ENCODE measurements at regions not wholly inside any gene's neighbourhood (a gene's known extent, or its start where the extent isn't known, plus 50 kb on each side); places are given as distances from the start of the nearest gene placed in this dataset.
A peak's percentile ranks its signal among the peaks of the same experiment; 100 is the strongest.

DNA sequence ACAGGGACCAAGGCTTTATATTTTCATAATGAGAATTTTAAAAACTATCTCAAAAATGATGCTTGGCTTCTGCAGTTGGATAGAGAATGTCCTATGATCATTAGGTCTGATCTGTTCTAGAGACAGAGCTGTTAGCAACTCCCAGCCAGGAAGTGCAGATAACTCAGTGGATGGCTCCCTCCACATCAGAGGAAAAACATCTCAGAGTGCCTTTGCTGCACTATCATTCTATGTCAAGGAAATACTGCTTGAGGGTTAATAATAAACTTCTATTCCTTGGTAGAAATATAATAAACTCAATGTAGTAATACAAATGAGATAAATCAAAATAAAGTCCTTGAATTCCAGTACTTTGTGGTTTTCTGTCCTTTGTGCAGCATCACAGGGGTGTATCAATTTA lies 78.0 kb upstream of the BET1 start:
- Mint-ChIP-seq H3K36me3 (ENCODE audit: low read depth) (no peaks in the 10 kb centered on the region), H3K4me3 (ENCODE audit: low read depth) (no peak overlapping the region), H3K27me3 (ENCODE audit: low read depth) (peaks cover 24% of the 10 kb centered on the region), H3K27ac (no peak overlapping the region), H3K9me3 (no peaks in the 10 kb centered on the region), H3K4me1 (ENCODE audit: low read depth) (no peaks in the 10 kb centered on the region)
- no peak for DNase-seq (ENCODE audit: low spot score)
- intact Hi-C loops (cut with micrococcal nuclease) = loop anchor here (10.0 kb wide), 2 partner anchors 313 to 837 kb away; partner anchors contain the start of gene COL1A2

DNA sequence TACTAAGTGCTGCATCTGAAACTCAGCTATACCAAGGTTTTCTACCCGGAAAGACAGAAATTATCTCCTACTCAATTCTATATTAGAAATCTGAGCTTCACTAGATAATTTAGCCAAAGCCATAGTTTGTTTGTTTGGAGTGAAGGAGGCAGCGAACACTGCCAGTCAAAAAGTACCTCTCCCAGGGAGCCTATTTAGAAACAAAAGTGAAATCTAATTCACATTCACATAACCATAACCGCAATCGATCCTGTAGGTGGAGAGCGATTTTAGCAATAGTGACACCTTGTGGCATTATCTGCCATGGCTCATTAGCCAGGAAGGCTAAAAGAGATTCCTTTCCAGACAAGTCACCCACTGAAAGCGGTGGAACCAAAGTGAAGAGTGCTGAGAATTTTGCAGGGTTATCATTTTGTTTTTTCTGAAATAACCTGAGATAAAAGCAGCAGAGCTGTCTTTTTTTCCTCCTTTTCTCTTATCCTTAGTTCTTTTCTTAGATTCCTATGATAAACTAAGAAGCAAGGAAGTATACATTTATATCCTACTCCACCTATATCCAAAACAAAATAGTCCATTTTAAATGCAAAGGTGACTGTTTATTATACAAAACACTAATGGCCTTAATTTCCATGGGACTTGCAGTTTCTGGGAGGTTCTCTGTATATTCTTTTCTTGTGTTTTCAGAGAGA lies 83.7 kb upstream of the BET1 start:
- H3K27ac Mint-ChIP-seq = no peak overlapping the region
- intact Hi-C loops (cut with micrococcal nuclease) = loop anchor here (2.0 to 10.0 kb wide), 4 partner anchors 86 to 843 kb away; partner anchors contain the start of genes BET1 and COL1A2
- peaks cover 6% of the 10 kb centered on the region for H3K4me1 Mint-ChIP-seq (ENCODE audit: low read depth)
- no peaks in the 10 kb centered on the region for H3K9me3 Mint-ChIP-seq
- peak overlapping the region; percentile 37 for H3K4me3 Mint-ChIP-seq (ENCODE audit: low read depth)
- peak; percentile 34 for DNase-seq (ENCODE audit: low spot score)
- H3K36me3 Mint-ChIP-seq (ENCODE audit: low read depth) = no peaks in the 10 kb centered on the region
- H3K27me3 Mint-ChIP-seq (ENCODE audit: low read depth) = peaks cover 41% of the 10 kb centered on the region

DNA sequence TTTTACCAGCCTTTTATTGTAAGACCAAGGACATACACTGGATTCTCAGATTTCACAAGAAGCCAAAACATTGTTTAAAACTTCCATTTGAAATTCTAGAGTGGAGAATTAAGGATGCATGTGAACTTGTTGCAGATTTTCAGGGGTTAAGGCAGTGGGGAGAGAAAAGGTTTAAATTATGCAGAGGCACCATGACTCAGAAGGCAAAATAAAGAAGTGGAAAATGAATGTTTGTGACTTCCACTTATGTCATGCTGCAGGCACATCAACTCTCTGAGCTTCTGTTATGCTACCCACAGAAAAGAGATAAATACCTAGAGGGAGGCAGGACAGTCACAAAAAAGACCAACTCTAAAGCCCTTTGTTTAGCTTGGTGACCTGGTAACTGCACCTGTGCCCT lies 84.4 kb upstream of the BET1 start:
- Mint-ChIP-seq H3K4me1 (ENCODE audit: low read depth) (peaks cover 6% of the 10 kb centered on the region), H3K4me3 (ENCODE audit: low read depth) (no peak overlapping the region), H3K36me3 (ENCODE audit: low read depth) (no peaks in the 10 kb centered on the region), H3K27ac (no peak overlapping the region), H3K27me3 (ENCODE audit: low read depth) (peaks cover 40% of the 10 kb centered on the region), H3K9me3 (no peaks in the 10 kb centered on the region)
- intact Hi-C loops (cut with micrococcal nuclease) = loop anchor here (5.0 to 10.0 kb wide), 3 partner anchors 86 to 844 kb away; partner anchors contain the start of genes BET1 and COL1A2
- DNase-seq (ENCODE audit: low spot score) = no peak

DNA sequence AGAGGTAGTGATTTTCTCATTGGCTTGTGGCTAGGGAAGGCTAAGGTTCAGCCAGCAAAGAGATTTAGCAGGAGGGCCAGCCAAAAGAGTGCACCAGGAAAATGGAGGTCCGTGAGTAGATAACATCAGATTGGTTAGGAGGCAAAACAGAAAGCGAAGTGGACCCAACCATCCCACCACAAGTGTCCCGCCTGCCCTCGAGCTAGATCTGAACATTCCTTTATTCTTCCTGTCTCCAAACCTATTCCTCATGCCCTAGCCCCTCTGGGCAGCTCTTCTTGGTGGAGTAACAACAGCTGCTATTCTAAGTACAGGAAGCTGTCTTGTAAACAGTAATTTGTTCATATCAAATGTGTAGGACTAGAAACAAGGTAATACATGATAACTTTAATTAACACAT lies 85.7 kb upstream of the BET1 start:
- intact Hi-C loops (cut with micrococcal nuclease) = loop anchor here (5.0 to 10.0 kb wide), 3 partner anchors 88 to 845 kb away; partner anchors contain the start of genes BET1 and COL1A2
- Mint-ChIP-seq H3K4me1 (ENCODE audit: low read depth) (peaks cover 6% of the 10 kb centered on the region), H3K27ac (no peak overlapping the region), H3K36me3 (ENCODE audit: low read depth) (no peaks in the 10 kb centered on the region), H3K27me3 (ENCODE audit: low read depth) (peaks cover 34% of the 10 kb centered on the region), H3K4me3 (ENCODE audit: low read depth) (no peak overlapping the region), H3K9me3 (no peaks in the 10 kb centered on the region)
- no peak for DNase-seq (ENCODE audit: low spot score)

DNA sequence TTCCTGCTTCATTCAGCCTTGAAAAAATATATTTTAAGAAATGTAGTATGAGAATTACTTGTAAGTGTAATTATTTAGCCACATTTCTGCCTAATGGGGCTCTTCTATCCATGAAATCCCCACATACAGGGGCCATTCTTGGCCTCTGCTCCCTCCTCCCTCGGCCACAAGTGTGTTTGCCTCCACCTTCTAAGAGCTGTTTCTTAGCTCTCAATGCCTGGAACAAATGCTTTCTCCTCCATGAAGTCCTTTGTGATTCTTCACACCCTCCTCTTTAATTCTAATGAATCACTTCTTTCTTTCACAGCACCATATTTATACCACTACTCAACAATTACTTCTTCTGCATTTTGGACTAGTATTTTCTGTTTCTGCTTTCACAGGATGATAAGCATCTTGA lies 88.8 kb upstream of the BET1 start:
- peaks cover 26% of the 10 kb centered on the region for H3K27me3 Mint-ChIP-seq (ENCODE audit: low read depth)
- no peaks in the 10 kb centered on the region for H3K36me3 Mint-ChIP-seq (ENCODE audit: low read depth)
- H3K27ac Mint-ChIP-seq = no peak overlapping the region
- no peak for DNase-seq (ENCODE audit: low spot score)
- H3K9me3 Mint-ChIP-seq = no peaks in the 10 kb centered on the region
- intact Hi-C loops (cut with micrococcal nuclease) = no loop called here
- no peak overlapping the region for H3K4me3 Mint-ChIP-seq (ENCODE audit: low read depth)
- no peaks in the 10 kb centered on the region for H3K4me1 Mint-ChIP-seq (ENCODE audit: low read depth)

DNA sequence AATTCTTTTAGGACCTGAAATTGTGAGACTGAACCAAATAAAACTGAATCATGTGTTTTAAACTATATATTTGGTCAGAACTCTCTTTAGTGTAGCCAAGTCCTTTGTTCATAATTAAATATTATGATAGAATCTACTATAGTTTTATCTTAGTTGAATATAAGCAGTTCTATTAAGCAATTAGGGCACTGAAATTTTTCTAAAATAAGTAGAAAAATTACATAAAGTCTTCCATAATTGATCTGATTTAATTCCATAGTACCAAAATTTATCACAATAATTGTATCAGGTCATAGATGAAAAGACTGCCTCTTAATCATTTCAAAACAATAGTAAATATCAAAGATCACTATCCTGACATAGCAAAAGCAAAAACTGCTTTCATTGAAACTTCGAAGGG lies 90.1 kb upstream of the BET1 start:
- H3K27ac Mint-ChIP-seq = no peak overlapping the region
- H3K4me3 Mint-ChIP-seq (ENCODE audit: low read depth) = no peak overlapping the region
- H3K36me3 Mint-ChIP-seq (ENCODE audit: low read depth) = no peaks in the 10 kb centered on the region
- intact Hi-C loops (cut with micrococcal nuclease) = no loop called here
- H3K27me3 Mint-ChIP-seq (ENCODE audit: low read depth) = peaks cover 20% of the 10 kb centered on the region
- H3K9me3 Mint-ChIP-seq = no peaks in the 10 kb centered on the region
- DNase-seq (ENCODE audit: low spot score) = no peak
- no peaks in the 10 kb centered on the region for H3K4me1 Mint-ChIP-seq (ENCODE audit: low read depth)

DNA sequence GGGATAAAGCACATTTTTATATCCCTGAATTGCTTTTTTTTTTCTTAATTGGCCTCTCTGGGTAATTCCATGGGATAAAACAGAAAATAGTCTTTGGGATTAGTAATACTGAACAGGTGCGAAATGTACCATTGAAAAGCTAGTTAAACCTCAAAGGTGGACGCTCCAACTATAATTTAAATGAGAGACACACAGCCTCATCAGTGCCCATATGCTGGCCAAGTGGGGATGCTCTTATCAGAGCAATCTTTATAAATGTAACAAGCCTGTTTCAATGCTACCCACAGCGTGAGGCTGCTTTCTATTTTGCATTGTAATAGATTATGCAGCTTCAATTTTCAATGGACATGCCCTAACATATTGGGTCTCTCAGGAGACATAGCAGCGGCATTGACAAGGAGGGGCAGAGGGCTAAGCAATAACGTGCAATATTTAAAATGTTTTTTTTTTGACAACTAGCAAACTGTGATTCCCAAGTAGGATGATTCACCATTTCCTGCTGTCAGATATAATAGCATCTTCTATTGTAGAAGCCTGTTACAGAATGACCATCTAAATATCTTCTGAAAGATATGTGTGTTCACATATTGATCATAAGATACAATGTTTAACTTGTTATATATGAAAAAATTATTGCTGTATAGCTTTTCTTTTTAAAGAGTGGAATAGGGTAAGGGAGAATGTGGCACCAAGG lies 91.3 kb upstream of the BET1 start:
- DNase-seq (ENCODE audit: low spot score) = no peak
- Mint-ChIP-seq H3K36me3 (ENCODE audit: low read depth) (no peaks in the 10 kb centered on the region), H3K27ac (no peak overlapping the region), H3K27me3 (ENCODE audit: low read depth) (peaks cover 15% of the 10 kb centered on the region), H3K9me3 (no peaks in the 10 kb centered on the region), H3K4me1 (ENCODE audit: low read depth) (no peaks in the 10 kb centered on the region), H3K4me3 (ENCODE audit: low read depth) (no peak overlapping the region)
- intact Hi-C loops (cut with micrococcal nuclease) = no loop called here

DNA sequence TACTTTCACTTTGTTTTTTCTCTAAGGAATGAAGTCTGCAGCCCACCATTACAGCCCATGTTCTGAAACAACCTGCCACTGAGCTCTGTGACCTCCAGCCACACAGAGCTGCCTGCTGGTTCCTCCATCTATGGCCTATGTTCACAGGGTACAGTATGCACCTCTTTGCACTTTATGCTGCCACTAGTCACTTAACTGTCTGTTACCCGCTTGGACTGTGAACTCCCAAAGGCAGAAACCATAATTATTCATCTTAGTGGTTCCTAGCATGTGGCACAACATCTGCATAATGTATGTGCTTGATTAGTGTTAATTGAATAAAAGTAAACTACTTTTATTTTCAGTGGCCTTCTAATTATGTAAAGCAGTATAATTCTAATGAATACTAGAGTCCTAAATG lies 95.5 kb upstream of the BET1 start:
- H3K27ac Mint-ChIP-seq = no peak overlapping the region

DNA sequence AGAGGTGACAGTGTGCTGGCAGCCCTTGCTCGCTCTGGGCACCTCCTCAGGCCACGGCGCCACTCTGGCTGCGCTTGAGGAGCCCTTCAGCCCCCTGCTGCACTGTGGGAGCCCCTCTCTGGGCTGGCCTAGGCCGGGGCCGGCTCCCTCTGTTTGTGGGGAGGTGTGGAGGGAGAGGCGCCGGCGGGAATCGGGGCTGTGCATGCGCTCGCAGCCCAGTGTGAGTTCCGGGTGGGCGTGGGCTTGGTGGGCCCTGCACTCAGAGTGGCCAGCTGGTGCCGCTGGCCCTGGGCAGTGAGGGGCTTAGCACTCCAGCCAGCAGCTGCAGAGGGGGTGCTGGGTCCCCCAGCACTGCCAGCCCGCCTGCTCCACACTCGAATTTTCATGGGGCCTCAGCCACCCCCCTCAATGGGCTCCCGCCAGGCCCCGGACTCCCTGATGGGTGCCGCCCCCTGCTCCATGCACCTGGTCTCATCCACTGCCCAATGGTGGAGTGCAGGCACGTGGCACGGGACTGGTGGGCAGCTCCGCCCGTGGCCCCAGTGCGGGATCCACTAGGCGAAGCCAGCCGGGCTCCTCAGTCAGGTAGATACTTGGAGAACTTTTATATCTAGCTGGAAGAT lies 96.7 kb upstream of the BET1 start:
- intact Hi-C loops (cut with micrococcal nuclease) = no loop called here
- Mint-ChIP-seq H3K27ac (no peak overlapping the region), H3K36me3 (ENCODE audit: low read depth) (no peaks in the 10 kb centered on the region), H3K27me3 (ENCODE audit: low read depth) (no peaks in the 10 kb centered on the region), H3K9me3 (no peaks in the 10 kb centered on the region), H3K4me1 (ENCODE audit: low read depth) (no peaks in the 10 kb centered on the region), H3K4me3 (ENCODE audit: low read depth) (no peak overlapping the region)
- DNase-seq (ENCODE audit: low spot score) = no peak

More for the DNA sequence above, 95.5 kb upstream of the BET1 start:
- no peaks in the 10 kb centered on the region for H3K4me1 Mint-ChIP-seq (ENCODE audit: low read depth)
- H3K4me3 Mint-ChIP-seq (ENCODE audit: low read depth) = no peak overlapping the region
- H3K9me3 Mint-ChIP-seq = no peaks in the 10 kb centered on the region
- no peaks in the 10 kb centered on the region for H3K36me3 Mint-ChIP-seq (ENCODE audit: low read depth)
- no peak for DNase-seq (ENCODE audit: low spot score)
- intact Hi-C loops (cut with micrococcal nuclease) = no loop called here
- no peaks in the 10 kb centered on the region for H3K27me3 Mint-ChIP-seq (ENCODE audit: low read depth)

DNA sequence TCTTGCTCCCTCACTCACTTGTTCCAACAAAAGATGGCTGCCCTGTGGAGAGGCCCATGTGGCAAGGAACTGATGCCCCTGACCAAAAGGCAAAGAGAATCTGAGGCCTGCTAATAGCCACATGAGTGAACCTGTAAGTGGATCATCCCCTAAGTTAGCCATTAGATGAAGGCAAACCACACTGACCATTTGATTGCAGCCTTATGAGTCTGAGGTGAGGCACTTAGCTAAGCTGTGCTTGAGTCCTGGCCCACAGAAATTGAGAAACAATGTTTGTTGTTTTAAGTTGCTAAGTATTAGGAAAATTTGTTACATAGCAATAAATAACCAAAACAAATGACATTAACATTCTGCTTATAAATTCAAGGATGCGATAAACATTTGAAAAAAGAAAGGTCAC lies 100.1 kb upstream of the BET1 start:
- H3K27me3 Mint-ChIP-seq (ENCODE audit: low read depth) = no peaks in the 10 kb centered on the region
- no peaks in the 10 kb centered on the region for H3K36me3 Mint-ChIP-seq (ENCODE audit: low read depth)
- no peak for DNase-seq (ENCODE audit: low spot score)
- no peaks in the 10 kb centered on the region for H3K9me3 Mint-ChIP-seq
- no peak overlapping the region for H3K27ac Mint-ChIP-seq
- intact Hi-C loops (cut with micrococcal nuclease) = no loop called here
- no peak overlapping the region for H3K4me3 Mint-ChIP-seq (ENCODE audit: low read depth)
- no peaks in the 10 kb centered on the region for H3K4me1 Mint-ChIP-seq (ENCODE audit: low read depth)

DNA sequence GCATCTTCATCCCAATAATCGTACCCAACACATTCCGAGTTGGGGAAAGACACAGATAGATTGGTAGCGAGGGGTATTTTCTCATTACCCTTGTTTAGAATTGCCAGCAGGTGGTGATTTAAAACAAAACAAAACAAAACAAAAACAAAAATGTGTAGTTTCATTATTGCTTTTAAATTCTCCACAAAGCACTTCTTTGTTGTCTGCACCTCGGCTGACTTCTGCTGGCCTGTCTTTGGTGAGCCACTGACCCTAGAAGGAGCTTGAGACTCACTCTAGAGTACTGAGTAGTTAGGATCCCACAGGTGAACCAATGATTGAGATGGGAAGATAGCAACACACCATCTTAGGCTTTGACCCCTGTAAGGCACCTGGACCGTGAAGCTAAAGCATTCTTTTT lies 105.4 kb upstream of the BET1 start:
- Mint-ChIP-seq H3K4me3 (ENCODE audit: low read depth) (no peak overlapping the region), H3K36me3 (ENCODE audit: low read depth) (no peaks in the 10 kb centered on the region), H3K9me3 (no peaks in the 10 kb centered on the region), H3K27me3 (ENCODE audit: low read depth) (peaks cover 1% of the 10 kb centered on the region), H3K4me1 (ENCODE audit: low read depth) (no peaks in the 10 kb centered on the region), H3K27ac (no peak overlapping the region)
- intact Hi-C loops (cut with micrococcal nuclease) = no loop called here
- DNase-seq (ENCODE audit: low spot score) = no peak

DNA sequence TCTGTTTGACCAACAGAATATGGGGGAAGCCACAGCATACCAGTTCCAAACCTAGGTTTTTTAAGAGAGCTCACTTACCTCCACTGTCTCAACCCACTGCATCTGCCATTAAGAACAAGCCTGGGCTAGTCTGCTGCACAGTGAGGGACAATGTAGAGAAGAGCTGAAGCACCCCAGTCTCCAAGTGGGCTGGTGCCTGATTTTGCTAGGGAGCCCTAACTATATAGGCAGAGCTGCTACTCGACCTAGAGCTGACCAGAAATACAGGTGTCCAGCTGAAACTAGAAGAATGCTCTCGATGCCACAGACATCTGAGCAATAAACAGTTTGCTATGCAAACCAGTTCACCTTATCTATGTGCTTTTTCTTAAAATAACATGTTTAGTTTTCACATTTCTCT lies 106.9 kb upstream of the BET1 start:
- peaks cover 4% of the 10 kb centered on the region for H3K27me3 Mint-ChIP-seq (ENCODE audit: low read depth)
- H3K27ac Mint-ChIP-seq = no peak overlapping the region
- no peaks in the 10 kb centered on the region for H3K36me3 Mint-ChIP-seq (ENCODE audit: low read depth)
- no peaks in the 10 kb centered on the region for H3K4me1 Mint-ChIP-seq (ENCODE audit: low read depth)
- H3K4me3 Mint-ChIP-seq (ENCODE audit: low read depth) = no peak overlapping the region
- intact Hi-C loops (cut with micrococcal nuclease) = no loop called here
- no peak for DNase-seq (ENCODE audit: low spot score)
- no peaks in the 10 kb centered on the region for H3K9me3 Mint-ChIP-seq

DNA sequence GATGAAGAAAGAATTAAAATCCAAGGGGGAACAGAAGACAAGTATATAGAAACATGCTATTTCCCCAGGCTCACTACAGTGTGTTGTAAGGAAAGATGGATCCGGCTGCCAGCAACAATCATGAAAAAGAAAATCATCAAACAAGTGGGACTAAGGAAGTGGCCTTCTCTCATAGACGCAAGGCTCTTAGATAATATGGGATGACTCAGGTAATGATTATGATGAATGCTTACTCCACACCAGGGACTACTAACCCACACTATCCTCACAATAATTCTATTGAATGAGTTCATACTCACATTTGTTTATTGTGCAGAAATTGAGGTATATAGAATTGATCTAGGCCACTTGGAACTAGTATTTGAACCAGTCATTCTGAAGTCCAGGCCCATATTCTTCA lies 111.2 kb upstream of the BET1 start:
- no peak for DNase-seq (ENCODE audit: low spot score)
- Mint-ChIP-seq H3K36me3 (ENCODE audit: low read depth) (no peaks in the 10 kb centered on the region), H3K27ac (no peak overlapping the region), H3K4me3 (ENCODE audit: low read depth) (no peak overlapping the region), H3K27me3 (ENCODE audit: low read depth) (peaks cover 7% of the 10 kb centered on the region), H3K4me1 (ENCODE audit: low read depth) (no peaks in the 10 kb centered on the region), H3K9me3 (no peaks in the 10 kb centered on the region)
- intact Hi-C loops (cut with micrococcal nuclease) = no loop called here
